ENCODE measurements at regions not wholly inside any gene's neighbourhood (a gene's known extent, or its start where the extent isn't known, plus 50 kb on each side); places are given as distances from the start of the nearest gene placed in this dataset.

DNA sequence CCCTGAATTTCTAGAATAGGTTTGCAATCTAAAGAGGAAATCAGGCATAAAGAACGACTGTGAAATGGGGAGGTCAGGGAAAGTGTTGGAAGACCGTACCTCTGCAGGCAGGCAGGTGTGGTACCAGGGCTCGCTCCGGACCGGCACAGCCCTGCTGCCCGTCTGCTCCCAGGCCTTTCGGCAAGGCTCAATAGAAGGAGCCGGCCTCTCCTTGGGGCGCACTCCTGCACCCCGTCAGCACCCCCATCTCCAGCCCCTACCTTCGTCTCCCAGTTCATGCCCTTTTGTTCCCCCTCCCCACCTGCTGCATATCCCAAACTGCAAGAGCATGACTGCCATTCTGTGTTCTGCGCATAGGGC lies 139.8 kb upstream of the SOX1 start:
- no peak for TF ChIP-seq EZH2 (IDR thresholded peaks at IDR 0.05; ENCODE audit: borderline replicate concordance, low read length)
- TF ChIP-seq, protein P1, sequence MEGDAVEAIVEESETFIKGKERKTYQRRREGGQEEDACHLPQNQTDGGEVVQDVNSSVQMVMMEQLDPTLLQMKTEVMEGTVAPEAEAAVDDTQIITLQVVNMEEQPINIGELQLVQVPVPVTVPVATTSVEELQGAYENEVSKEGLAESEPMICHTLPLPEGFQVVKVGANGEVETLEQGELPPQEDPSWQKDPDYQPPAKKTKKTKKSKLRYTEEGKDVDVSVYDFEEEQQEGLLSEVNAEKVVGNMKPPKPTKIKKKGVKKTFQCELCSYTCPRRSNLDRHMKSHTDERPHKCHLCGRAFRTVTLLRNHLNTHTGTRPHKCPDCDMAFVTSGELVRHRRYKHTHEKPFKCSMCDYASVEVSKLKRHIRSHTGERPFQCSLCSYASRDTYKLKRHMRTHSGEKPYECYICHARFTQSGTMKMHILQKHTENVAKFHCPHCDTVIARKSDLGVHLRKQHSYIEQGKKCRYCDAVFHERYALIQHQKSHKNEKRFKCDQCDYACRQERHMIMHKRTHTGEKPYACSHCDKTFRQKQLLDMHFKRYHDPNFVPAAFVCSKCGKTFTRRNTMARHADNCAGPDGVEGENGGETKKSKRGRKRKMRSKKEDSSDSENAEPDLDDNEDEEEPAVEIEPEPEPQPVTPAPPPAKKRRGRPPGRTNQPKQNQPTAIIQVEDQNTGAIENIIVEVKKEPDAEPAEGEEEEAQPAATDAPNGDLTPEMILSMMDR (conservative IDR thresholded peaks at IDR 0.05 in 1 of 2, IDR thresholded peaks at IDR 0.05 in 1 of 2; ENCODE audit: extremely low read depth in 1 of 2, insufficient read depth in 1 of 2, low read depth in 1 of 2, low read length in 2 of 2), result no peak

Measured in mammary epithelial cell (primary cell).